WTC11 (cell line): ENCODE measurements at regions not wholly inside any gene's neighbourhood (a gene's known extent, or its start where the extent isn't known, plus 50 kb on each side); places are given as distances from the start of the nearest gene placed in this dataset.

Experiments used
- ATF3 ChIP-seq: sonication (generic); formaldehyde crosslinking; conservative IDR thresholded peaks from 2 replicates; pipeline ENCODE4 v1.8.1; 2022; ENCODE audit warnings: mild to moderate bottlenecking, missing genetic modification reagents
- ELF4 ChIP-seq: sonication (generic); formaldehyde crosslinking; IDR thresholded peaks from 2 replicates; pipeline ENCODE4 v1.8.1; 2022; ENCODE audit warnings: low read depth, mild to moderate bottlenecking, moderate library complexity, missing genetic modification reagents
- ESRRA ChIP-seq: sonication (generic); formaldehyde crosslinking; IDR thresholded peaks from 2 replicates; pipeline ENCODE4 v1.8.1; 2022; ENCODE audit warnings: mild to moderate bottlenecking, missing genetic modification reagents, borderline replicate concordance
- TF ChIP-seq, protein P1 (sequence below): sonication (generic); formaldehyde crosslinking; IDR thresholded peaks from 2 replicates; pipeline ENCODE4 v1.8.0; 2022; ENCODE audit warnings: mild to moderate bottlenecking, missing genetic modification reagents
- TF ChIP-seq, protein P2 (sequence below): fragments of 250-450 bp; sonication (Bioruptor Pico); IDR thresholded peaks from 2 replicates; pipeline ENCODE4 v1.8.0; 2021; ENCODE audit warnings: mild to moderate bottlenecking

DNA sequence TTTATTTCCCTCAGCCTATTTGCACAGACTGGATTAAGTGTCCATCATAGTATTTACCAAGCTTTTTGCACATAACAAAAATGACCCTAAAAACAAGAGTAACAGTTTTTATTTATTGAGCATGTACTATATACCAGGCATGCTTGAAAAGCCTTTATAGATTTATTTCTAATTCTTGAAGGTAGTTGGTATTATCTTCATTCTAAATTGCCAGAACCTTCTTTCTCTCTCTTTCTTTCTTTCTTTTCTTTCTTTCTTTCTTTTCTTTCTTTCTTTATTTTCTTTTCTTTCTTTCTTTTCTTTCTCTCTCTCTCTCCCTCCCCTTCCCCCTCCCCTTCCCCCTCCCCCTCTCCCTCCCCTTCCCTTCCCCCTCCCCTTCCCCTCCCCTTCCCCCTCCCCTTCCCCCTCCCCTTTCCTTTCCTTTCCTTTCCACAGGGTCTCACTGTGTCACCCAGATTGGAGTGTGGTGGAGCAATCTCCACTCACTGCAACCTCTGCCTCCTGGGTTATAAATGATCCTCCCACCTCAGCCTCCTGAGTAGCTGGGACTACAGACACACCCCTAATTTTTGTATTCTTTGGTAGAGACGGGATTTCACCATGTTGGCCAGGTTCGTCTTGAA lies 310.9 kb upstream of the RBFOX1 start:
- TF ChIP-seq ESRRA (CRISPR knock-in tag) (no peak), ATF3 (CRISPR knock-in tag) (no peak), ELF4 (CRISPR knock-in tag) (no peak)
- TF ChIP-seq, protein P1, sequence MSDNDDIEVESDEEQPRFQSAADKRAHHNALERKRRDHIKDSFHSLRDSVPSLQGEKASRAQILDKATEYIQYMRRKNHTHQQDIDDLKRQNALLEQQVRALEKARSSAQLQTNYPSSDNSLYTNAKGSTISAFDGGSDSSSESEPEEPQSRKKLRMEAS (CRISPR knock-in tag) = no peak
- TF ChIP-seq, protein P2, sequence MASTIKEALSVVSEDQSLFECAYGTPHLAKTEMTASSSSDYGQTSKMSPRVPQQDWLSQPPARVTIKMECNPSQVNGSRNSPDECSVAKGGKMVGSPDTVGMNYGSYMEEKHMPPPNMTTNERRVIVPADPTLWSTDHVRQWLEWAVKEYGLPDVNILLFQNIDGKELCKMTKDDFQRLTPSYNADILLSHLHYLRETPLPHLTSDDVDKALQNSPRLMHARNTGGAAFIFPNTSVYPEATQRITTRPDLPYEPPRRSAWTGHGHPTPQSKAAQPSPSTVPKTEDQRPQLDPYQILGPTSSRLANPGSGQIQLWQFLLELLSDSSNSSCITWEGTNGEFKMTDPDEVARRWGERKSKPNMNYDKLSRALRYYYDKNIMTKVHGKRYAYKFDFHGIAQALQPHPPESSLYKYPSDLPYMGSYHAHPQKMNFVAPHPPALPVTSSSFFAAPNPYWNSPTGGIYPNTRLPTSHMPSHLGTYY (CRISPR knock-in tag) = no peak
